Progenitor cell of endocrine pancreas (in vitro differentiated cells): ENCODE measurements at regions not wholly inside any gene's neighbourhood (a gene's known extent, or its start where the extent isn't known, plus 50 kb on each side); places are given as distances from the start of the nearest gene placed in this dataset.

Source experiments
- DNase-seq: peaks from one replicate; pipeline ENCODE4 v3.0.0; 2021; ENCODE audit warnings: low spot score; ENCODE audit not compliant: unreplicated experiment
- H3K27ac Mint-ChIP-seq: 2 replicates; pipeline ENCODE4 v1.8.0; 2021; ENCODE audit warnings: mild to moderate bottlenecking, moderate library complexity, mixed read lengths
- H3K27me3 Mint-ChIP-seq: 2 replicates; pipeline ENCODE4 v1.8.0; 2021; ENCODE audit warnings: mixed read lengths
- H3K36me3 Mint-ChIP-seq: 2 replicates; pipeline ENCODE4 v1.8.0; 2022; ENCODE audit warnings: mixed read lengths; ENCODE audit not compliant: insufficient read depth
- H3K4me1 Mint-ChIP-seq: 2 replicates; pipeline ENCODE4 v1.8.0; 2021; ENCODE audit warnings: low read depth, mixed read lengths
- H3K4me3 Mint-ChIP-seq: 2 replicates; pipeline ENCODE4 v1.8.0; 2021; ENCODE audit warnings: low read depth, mild to moderate bottlenecking, moderate library complexity, mixed read lengths
- H3K9me3 Mint-ChIP-seq: 2 replicates; pipeline ENCODE4 v1.8.0; 2021; ENCODE audit warnings: low read depth, mixed read lengths
- CTCF ChIP-seq: fragments of 200-600 bp; sonication (generic); IDR thresholded peaks from one replicate; pipeline ENCODE4 v1.5.0; 2021; ENCODE audit warnings: antibody characterized with exemption, mild to moderate bottlenecking; ENCODE audit not compliant: unreplicated experiment

DNA sequence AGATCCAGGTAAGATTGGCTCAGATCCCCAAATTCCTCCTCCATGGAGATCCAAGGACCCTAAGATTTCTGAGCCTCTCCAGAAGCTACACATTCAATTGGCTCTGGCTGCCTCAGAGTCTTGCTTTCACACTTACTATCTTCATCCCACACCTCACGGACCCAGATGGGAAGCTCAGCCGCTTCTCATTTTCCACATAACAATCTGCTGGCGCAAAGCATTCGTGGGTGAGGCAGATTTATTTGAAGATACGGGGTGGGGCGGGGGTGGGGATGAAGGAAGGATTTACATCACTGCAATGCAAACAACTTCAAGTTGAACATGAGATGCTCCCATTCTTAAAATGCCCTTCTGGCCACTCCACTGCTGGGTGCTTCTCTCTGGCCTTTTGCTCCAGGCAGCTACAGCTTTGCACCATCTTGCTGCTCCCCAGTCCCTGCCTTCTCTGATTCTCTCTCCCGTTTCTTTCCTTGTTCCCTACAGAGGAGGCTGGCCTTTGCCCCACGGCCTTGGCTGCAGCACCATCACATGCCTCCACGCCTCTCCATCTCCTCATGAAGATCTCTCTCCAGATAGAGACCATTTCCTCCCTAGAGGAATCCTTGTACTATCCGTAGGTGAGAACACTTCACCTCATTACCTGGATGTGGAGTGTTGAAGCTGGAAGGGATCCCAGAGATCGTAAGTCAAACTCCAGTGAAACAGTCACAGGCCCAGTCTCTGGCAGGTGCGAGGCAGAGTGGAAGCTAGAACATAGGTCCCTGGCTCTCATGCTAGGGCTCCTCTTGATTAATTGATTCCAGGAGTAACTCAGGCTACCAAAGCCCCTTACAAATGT is 175.9 kb downstream of the RPLP1 start:
- no peaks in the 10 kb centered on the region for H3K9me3 Mint-ChIP-seq
- peaks cover 20% of the 10 kb centered on the region for H3K4me1 Mint-ChIP-seq
- DNase-seq, result no peak
- peaks cover 2% of the 10 kb centered on the region for H3K36me3 Mint-ChIP-seq
- no peak for TF ChIP-seq CTCF
- no peak overlapping the region for H3K27ac Mint-ChIP-seq
- H3K27me3 Mint-ChIP-seq, result peaks cover 78% of the 10 kb centered on the region
- H3K4me3 Mint-ChIP-seq, result no peak overlapping the region

- Mint-ChIP-seq H3K27ac (no peak overlapping the region), H3K36me3 (peaks cover 2% of the 10 kb centered on the region), H3K27me3 (peaks cover 71% of the 10 kb centered on the region), H3K9me3 (no peaks in the 10 kb centered on the region), H3K4me3 (no peak overlapping the region), H3K4me1 (peaks cover 20% of the 10 kb centered on the region)
- DNase-seq, result no peak
- TF ChIP-seq CTCF, result no peak
These were observed 177.1 kb downstream of the RPLP1 start for GRCh38 chr15:69629631-69630161.

DNA sequence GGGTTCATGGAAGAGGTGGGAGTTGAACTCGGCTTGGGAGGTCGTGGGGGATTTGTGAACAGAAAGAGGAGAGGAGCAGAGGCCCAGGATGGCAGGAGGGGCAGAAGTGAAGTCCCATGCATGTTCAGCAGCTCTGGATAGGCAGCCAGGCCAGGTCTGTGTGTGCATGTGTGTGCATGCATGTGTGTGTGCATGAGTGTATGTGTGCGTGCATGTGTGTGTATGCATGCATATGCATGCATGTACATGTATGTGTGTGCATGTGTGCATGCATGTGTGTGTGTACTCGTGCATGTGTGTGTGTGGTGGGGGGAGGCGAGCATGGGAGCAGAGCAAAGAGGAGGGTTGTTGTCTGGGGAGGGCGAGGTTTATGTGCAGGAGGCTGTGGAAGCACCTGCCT is 178.4 kb downstream of the RPLP1 start:
- DNase-seq, result no peak
- Mint-ChIP-seq H3K27me3 (peaks cover 72% of the 10 kb centered on the region), H3K9me3 (no peaks in the 10 kb centered on the region), H3K4me1 (peaks cover 20% of the 10 kb centered on the region), H3K27ac (no peak overlapping the region), H3K4me3 (no peak overlapping the region), H3K36me3 (peaks cover 2% of the 10 kb centered on the region)
- TF ChIP-seq CTCF, result no peak

DNA sequence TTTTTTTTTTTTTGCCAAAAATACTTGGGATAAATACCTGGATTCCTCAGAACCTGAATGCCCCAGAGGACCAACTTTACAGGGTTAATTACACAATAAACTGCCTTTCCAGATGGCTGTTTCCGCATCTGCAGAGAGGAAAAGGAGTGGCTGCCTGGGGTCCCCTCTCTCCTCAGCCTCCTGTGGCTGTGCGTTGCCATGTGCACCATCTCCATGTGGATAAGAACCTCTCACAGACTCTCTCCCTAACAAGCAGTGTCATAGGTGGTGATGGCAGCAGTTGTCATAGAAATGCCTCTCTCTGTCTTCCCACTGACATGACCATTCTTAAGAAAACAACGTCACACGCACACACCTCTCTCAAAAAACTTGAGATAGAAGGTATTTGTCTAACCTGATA is 179.4 kb downstream of the RPLP1 start:
- H3K4me3 Mint-ChIP-seq, result no peak overlapping the region
- peaks cover 73% of the 10 kb centered on the region for H3K27me3 Mint-ChIP-seq
- TF ChIP-seq CTCF, result no peak
- peaks cover 2% of the 10 kb centered on the region for H3K36me3 Mint-ChIP-seq
- no peak overlapping the region for H3K27ac Mint-ChIP-seq
- H3K4me1 Mint-ChIP-seq, result peaks cover 15% of the 10 kb centered on the region
- no peaks in the 10 kb centered on the region for H3K9me3 Mint-ChIP-seq
- DNase-seq, result no peak

GRCh38 chr15:69634860-69635259 is 182.2 kb downstream of the RPLP1 start:
- DNase-seq, result no peak
- H3K27ac Mint-ChIP-seq, result no peak overlapping the region
- H3K4me1 Mint-ChIP-seq, result peaks cover 15% of the 10 kb centered on the region
- H3K36me3 Mint-ChIP-seq, result no peaks in the 10 kb centered on the region
- H3K9me3 Mint-ChIP-seq, result peaks cover 5% of the 10 kb centered on the region
- no peak overlapping the region for H3K4me3 Mint-ChIP-seq
- TF ChIP-seq CTCF, result no peak
- peaks cover 68% of the 10 kb centered on the region for H3K27me3 Mint-ChIP-seq
